PC-3 (cell line): ENCODE measurements at regions not wholly inside any gene's neighbourhood (a gene's known extent, or its start where the extent isn't known, plus 50 kb on each side); places are given as distances from the start of the nearest gene placed in this dataset.

Experiments
- CTCF ChIP-seq: fragments of 300-600 bp; sonication (generic); conservative IDR thresholded peaks from 2 replicates; pipeline ENCODE4 v1.5.1; 2017; ENCODE audit warnings: antibody characterized with exemption, low read depth, mild to moderate bottlenecking, low read length
- EZH2 ChIP-seq: fragments of 300-600 bp; sonication (generic); IDR thresholded peaks from one replicate; pipeline ENCODE4 v1.6.1; 2017; ENCODE audit warnings: antibody characterized with exemption, mild to moderate bottlenecking, low read length; ENCODE audit not compliant: unreplicated experiment
- EZH2phosphoT487 ChIP-seq: fragments of 300-600 bp; sonication (generic); IDR thresholded peaks from 2 replicates; pipeline ENCODE4 v1.6.1; 2018; ENCODE audit warnings: mild to moderate bottlenecking, antibody characterized with exemption, low read length, borderline replicate concordance

- no peak for TF ChIP-seq CTCF
- TF ChIP-seq EZH2phosphoT487, result no peak
- no peak for TF ChIP-seq EZH2
Measured at GRCh38 chr6:93701526-93701925, 282.2 kb upstream of the EPHA7 start.
